H1 (cell line): ENCODE measurements at regions not wholly inside any gene's neighbourhood (a gene's known extent, or its start where the extent isn't known, plus 50 kb on each side); places are given as distances from the start of the nearest gene placed in this dataset.

Source experiments
- CBX8 ChIP-seq: fragments of 300-800, 300-1000 bp; sonication (generic); IDR thresholded peaks from 2 replicates; pipeline ENCODE4 v1.7.1; 2016; ENCODE audit warnings: low read depth, low read length, borderline replicate concordance
- CTCF ChIP-seq, 3 experiments: IDR thresholded peaks; 1 replicate in 2 of 3; 2 replicates in 1 of 3; pipeline versions ENCODE4 v1.5.1 to v1.6.1; 2011; ENCODE audit warnings: low read length in 3 of 3, mild to moderate bottlenecking in 3 of 3, inconsistent platforms in 2 of 3, low read depth in 1 of 3, moderate library complexity in 1 of 3; ENCODE audit not compliant: insufficient read depth in 1 of 3; ENCODE audit errors: control extremely low read depth in 1 of 3
- FOSL1 ChIP-seq: IDR thresholded peaks from 2 replicates; pipeline ENCODE4 v1.6.1; 2011; ENCODE audit warnings: mild to moderate bottlenecking, low read depth, low read length, moderate library complexity; ENCODE audit not compliant: insufficient read depth
- MAX ChIP-seq: IDR thresholded peaks from 2 replicates; pipeline ENCODE4 v1.6.1; 2012; ENCODE audit warnings: inconsistent platforms
- NANOG ChIP-seq: IDR thresholded peaks from 2 replicates; pipeline ENCODE4 v1.6.1; 2011; ENCODE audit warnings: low read length, low read depth, mild to moderate bottlenecking, inconsistent platforms; ENCODE audit not compliant: insufficient read depth, poor library complexity, severe bottlenecking
- SP4 ChIP-seq: IDR thresholded peaks from 2 replicates; pipeline ENCODE4 v1.6.1; 2012; ENCODE audit warnings: low read length, inconsistent platforms
- TCF12 ChIP-seq: IDR thresholded peaks from 2 replicates; pipeline ENCODE4 v1.6.1; 2011; ENCODE audit warnings: low read depth, mild to moderate bottlenecking, low read length
- YY1 ChIP-seq: IDR thresholded peaks from 2 replicates; pipeline ENCODE4 v1.6.1; 2011; ENCODE audit warnings: low read depth, mild to moderate bottlenecking, low read length
- ZNF274 ChIP-seq: IDR thresholded peaks from 2 replicates; pipeline ENCODE4 v1.7.0; 2012; ENCODE audit warnings: low read length, borderline replicate concordance; ENCODE audit errors: extremely low read depth

GRCh38 chr11:25902476-25902875 lies 429.5 kb upstream of the ANO3 start:
- TF ChIP-seq CTCF (IDR thresholded peaks at IDR 0.05; ENCODE audit: control extremely low read depth in 1 of 3, insufficient read depth in 1 of 3, low read depth in 1 of 3, low read length in 3 of 3): no peak
- no peak for TF ChIP-seq FOSL1
- no peak for TF ChIP-seq NANOG
- TF ChIP-seq ZNF274: no peak
- no peak for TF ChIP-seq SP4
- no peak for TF ChIP-seq CBX8
- no peak for TF ChIP-seq TCF12
- no peak for TF ChIP-seq YY1
- no peak for TF ChIP-seq MAX
